HG02870 (cell line): ENCODE measurements at regions not wholly inside any gene's neighbourhood (a gene's known extent, or its start where the extent isn't known, plus 50 kb on each side); places are given as distances from the start of the nearest gene placed in this dataset.

Experiments
- ATAC-seq: cut with Tn5 transposase; IDR thresholded peaks from one replicate; pipeline ENCODE4 v1.9.1; 2021; ENCODE audit warnings: mild to moderate bottlenecking, moderate library complexity; ENCODE audit not compliant: unreplicated experiment

DNA sequence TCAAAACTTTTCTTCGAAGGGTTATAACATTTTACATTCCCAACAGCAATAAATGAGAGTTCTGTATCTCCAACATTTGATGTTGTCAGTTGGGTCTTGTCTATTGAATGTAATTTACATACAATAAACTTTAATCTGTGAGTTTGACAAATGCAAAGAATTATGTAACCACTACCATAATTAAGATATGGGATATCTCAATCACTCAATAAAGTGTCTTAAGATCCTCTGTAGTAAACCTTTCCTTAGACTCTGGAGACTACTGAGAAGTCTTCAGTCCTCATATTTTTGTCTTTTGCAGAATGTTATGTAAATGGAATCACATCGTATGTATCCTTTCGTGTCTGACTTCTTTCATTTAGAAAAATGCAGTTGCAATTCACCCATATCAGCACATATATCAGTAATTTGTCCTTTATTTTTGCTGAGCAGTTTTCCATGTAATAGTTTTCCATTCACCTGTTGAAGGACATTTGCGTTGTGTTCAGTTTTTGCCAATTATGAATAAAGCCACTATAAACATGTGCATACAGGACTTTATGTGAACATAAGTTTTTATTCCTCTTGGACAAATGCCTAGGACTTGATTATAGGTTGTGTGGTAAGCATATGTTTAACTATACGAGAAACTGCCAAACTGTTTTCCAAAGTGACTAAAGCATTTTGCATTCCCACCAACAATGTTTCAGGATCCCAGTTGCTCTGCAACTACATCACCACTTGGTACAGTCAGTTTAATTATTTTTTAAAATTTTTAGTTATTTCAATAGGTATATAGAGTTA, 784.6 kb upstream of the ZNF608 start:
- no peak for ATAC-seq

DNA sequence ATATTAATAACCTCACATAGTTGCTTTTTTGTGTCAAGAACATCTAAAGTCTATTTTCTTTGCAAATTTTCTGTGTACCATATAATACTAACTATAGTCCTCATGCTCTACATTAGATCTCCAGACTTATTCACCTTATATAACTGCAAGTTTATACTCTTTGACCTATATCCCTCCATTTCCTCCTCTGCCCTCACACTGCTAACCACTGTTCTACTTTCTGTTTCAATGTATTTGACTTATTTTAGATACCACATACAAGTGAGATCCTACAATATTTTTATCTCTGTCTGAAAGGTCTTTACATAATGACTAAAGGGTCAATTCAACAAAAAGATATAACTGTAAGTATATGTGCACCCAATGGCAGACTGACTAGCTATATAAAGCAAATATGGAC, 789.7 kb upstream of the ZNF608 start:
- ATAC-seq, result peak; percentile 81

DNA sequence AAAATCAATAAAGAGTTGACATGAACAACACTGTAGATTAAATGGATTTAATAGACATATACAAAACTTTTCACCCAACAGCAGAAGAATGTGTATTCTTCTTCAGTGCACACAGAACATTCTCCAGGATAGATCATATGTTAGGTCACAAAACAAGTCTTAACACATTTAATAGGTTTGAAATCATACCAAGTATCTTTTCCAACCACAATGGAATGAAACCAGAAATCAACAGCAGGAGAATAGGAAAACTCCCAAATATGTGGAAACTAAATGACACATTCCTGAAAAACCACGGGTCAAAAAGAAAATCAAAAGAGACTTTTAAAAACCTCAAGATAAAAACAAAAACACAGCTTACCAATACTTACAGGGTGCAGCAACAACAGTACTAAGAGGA, 790.1 kb upstream of the ZNF608 start:
- no peak for ATAC-seq

DNA sequence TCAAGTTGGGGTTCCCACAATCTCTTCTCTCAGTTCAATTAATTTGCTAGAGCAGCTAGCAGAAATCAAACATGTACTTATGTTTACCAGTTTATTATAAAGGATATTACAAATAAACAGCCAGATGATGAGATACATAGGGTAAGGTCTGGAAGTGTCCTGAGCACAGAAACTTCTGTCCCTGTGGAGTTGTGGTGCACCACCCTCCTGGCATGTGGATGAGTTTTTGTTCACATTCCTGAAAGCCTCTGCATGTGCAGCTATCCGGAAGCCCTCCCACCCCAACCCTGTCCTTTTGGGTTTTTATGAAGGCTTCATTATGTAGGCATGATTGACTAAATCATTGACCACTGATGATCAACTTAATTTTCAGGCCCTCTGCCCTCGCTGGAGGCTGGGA, 791.2 kb upstream of the ZNF608 start:
- no peak for ATAC-seq

DNA sequence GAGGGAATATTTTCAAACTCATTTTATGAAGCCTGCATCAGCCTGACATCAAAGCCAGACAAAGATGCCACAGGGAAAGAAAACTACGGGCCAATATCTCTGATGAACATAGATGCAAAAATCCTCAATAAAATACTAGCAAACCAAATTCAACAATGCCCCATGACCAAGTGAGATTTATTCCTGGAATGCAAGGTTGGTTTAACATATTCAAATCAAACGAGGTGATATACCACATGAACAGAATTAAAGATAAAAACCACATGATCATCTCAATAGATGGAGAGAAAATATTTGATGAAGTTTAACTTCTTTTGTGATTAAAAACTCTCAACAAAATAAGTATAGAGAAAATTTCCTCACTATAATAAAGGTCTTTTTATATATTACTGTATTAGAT, 792.0 kb upstream of the ZNF608 start:
- ATAC-seq, result no peak

DNA sequence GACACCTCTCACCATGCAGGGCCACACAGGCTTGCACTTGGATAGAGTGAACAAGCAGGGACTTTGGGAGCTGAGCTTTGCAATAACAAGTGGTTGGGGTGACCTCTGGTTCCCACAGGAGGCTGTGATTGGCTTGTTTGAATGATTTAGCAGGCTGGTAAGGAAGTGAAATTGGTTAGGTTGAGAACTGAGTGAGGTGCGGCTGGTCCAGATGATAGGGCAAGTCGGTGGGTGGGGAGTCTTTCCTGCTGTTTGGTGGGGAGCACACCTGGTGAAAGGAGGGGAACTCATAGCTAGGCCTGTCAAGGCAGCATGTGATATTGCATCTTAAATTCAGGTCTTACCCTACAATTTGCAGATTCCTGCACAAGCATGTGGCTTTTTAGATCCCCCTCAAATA, 794.6 kb upstream of the ZNF608 start:
- no peak for ATAC-seq

DNA sequence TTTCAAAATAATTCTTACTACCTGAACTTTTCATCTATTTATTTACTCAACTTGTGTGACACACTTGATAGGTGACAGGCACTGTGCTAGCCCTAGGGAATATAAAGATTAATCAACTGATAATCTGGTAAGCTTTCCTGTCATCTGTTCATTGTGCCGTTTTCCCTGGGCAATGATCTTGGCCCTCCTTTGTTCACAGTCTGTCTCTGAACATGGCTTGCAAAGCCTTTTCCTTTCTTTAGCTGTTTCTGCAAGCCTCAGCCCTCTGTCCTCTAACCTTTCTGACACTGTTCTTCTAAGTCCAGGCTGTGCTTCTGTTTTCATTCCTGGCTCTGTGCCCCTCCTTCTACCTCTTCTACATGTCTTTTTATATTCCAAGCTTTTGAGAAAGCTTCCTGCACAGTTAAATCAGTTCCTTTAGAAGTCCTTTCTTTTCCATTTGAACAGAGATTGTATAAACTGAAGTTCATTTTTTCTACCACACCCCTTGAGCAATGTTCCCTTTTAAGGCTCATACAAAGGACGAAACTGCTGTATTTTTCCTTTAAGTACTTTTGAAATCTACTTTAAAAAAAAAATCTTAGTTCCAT, 803.0 kb upstream of the ZNF608 start:
- no peak for ATAC-seq

DNA sequence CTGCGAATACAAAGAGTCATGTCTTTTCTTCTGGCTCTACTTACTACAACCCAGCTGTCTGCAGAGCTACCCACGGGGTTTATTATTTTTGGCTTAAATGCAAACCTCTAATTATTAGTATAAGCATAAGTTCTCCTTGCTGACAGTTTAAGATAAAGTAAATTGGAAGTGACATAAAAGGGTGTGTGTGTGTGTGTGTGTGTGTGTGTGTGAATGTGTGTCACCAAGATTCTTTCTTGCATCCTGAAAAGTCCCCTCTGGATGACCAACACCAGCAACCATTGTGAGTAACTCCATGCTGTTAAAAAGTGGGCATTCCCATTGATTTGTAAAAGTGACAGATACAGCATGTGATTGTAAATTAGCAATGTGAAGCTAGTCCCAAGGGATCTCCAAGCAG, 803.8 kb upstream of the ZNF608 start:
- ATAC-seq, result no peak

DNA sequence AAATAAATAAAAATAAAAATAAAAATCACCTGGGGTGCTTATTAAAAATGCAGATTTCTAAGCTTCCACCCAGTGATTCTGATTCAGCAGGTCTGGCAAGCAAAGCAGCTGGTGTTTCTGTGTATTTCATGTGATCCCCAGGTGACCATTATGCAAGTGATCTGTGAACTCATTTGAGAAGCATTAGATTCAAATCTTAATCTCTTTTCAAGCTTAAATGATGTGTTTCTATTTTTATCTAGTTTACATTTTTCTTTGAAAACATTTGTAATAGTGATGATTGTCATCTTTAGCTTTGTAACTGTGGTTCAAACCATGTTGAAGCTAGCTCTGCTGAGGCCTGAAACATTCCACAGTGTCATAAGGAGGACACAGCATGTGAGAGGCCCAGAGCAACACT, 804.8 kb upstream of the ZNF608 start:
- ATAC-seq, result no peak

DNA sequence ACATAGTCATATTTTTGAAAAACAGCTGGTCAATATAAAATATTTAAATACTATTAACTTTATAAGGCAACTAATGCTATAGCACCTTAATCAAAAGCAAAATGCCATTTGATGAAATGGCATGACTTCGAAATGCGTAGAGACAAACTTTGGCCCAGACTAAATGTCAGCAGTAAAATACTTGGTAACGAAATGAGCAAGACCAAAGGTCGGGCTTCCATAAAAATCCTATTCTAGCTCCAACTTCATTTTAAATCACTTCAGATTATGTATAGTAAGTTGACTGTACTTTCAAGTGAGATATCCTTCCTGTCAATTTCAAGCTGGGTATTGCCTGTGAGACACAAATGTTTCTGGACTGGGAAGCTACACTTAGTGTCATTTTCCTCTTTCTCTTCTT, 805.4 kb upstream of the ZNF608 start:
- no peak for ATAC-seq

DNA sequence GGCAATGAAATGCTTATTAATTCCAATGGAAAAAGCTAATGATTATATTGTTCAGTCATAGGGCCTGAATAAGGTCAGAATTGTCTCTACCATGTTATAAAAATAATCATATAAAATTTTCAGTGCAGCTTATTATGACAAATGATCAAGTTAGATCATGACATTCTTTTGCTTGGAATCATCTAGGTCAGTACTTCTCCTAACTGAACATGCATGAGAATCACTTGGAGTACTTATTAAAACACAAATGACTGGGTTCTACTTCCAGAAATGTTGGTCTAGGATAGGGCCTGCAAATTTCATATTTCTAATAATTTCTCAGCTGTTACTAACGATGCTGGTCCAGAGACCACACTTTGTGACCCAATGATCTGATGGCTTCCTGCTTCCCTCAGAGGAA, 806.0 kb upstream of the ZNF608 start:
- ATAC-seq, result no peak

DNA sequence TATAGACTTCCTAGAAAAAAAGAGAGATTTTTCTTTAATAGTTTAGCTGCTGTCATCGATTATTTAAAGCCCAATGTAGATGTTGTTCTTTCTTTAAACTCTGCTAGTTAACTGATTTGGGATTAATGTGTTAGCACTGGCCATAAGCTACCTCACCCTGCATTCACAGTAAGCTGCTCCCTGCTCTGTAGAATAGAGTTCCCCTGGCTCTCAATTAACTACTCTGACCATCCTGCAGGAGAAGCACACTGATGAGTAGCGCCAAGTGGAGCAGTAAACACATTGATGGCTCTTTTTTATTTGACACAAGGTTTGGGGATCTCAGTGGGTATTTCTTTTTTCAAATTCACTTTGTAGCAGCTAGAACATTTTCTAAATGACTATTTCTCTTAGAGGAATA, 807.9 kb upstream of the ZNF608 start:
- ATAC-seq, result no peak

DNA sequence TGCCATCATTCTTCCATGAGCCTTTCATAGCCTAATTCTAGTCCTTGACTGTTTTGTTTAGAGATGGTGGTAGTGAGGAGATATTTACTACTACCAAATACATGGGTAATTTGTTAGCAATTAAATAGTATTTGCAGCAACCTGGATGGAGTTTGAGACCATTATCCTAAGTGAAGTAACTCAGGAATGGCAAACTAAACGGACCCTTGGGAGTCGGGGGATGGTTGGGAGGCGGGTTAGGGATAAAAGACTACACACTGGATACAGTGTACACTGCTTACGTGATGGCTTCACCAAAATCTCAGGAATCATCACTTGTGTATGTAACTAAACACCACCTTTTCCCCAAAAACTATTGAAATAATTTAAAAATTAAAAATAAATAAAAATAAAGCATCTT, 809.2 kb upstream of the ZNF608 start:
- no peak for ATAC-seq

DNA sequence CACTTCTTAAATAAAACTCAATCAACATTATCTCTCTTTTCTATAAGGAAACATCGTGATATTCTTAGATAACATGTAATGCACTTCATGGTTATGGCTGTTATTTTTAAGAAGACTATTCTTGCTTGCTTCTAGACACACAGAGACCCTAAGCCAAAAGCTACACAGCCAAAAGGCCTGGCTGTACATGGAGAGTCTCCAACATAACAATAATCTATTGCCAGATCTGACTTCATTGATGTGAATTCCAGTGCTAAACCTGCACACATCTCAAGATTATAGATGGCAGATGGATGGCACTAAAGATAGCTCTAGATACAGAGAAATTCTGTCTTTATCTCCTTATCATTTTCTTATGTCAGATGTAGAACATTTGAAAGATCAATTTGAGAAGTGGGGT, 811.6 kb upstream of the ZNF608 start:
- ATAC-seq, result no peak

DNA sequence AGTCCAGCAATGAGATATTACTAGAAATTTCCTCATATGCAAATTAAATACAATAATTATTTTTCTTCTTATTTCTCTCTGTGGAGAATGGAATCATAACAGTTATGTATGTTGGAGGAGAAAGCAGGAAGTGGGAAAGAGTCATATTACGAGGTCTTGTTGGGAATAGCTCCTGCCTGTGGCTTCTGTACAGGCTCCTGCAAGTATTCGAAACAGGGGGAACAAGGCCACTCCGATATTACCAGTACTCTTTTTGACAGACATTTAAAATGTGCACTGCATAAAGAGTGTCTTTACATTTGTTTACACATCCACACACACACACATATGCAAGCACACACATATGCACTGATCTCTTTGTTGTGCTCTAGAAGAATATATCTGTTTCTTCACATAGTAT, 812.0 kb upstream of the ZNF608 start:
- ATAC-seq, result no peak

DNA sequence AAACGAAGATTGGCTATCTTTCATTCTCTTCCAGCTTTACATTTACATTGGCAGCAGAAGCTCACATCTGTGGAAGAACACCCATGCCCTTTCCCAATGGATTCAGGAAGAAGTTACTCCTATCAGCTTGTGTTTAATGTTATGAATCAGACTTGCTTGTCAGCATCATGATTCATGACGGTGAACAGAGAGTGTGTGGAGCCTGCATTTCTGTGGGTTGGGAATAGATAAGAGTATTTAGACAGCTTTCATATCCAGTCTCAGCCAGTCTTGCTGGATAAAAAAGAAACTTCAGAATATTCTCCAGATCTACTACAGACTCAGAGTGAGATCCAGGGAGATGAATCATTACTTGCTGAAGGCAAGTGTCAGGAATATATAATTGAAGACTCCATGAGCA, 812.9 kb upstream of the ZNF608 start:
- ATAC-seq, result no peak

DNA sequence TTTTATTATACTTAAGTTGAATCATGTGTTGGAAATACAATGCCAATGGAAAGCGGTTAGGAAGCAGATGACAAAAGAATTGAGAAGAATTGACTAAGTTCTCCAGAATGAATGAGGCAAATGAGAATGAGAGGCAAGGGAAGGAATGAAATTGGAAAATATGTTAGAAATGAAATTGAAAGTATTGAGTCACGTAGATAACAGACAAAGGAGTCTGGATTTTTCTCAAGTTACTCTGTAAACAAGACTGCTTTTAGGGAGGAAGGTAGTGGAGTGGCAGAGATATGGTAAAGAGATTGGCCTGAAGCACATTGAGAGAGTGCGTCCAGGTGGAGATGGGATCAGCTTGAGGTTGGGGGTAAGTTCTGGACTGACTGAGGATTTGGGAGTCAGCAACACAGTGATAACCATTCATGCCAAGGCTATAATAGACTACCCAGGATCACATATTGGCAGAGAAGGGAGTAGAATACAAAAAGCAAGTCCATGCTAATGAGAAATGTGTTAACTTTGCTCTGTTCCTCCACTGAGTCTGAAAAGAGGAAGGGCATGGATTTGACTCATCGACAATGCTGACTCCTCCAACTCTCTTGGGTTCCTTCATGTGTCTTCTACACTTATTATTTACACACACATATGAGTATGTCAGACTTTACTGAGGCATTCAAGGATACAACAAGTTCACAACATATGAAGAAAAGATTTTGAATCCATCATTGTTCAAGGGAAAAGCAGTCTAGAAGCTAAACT, 814.2 kb upstream of the ZNF608 start:
- no peak for ATAC-seq

DNA sequence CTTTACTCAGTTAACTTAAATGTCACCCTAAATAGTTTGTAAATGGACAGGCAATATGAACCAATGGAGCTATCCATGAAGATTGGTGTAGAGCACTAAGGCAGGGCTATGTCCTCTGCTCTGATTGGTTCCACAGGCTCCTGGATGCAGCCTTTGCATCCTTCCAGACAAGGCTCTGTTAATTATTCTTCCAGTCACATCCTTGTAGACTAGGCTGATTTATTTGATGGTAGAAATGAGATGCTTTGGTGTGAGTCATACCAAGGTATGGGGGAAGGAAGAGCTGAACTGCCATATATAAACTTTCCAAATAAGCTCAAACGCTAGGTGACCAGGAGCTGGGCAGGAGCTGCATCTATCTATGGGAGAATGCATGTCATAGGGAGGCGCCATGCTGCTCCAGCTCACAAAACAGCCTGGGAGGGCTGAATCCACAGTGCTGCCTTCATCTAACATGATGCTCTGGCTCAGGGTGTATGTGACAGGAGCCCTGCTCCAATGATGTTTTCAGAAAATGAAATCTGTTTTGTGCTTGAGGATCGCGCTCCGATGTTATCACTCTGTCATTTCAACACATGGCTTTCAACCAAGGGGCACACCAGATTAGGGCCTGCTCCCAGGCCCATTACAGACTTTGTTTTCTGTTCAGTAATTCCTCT, 818.0 kb upstream of the ZNF608 start:
- no peak for ATAC-seq

DNA sequence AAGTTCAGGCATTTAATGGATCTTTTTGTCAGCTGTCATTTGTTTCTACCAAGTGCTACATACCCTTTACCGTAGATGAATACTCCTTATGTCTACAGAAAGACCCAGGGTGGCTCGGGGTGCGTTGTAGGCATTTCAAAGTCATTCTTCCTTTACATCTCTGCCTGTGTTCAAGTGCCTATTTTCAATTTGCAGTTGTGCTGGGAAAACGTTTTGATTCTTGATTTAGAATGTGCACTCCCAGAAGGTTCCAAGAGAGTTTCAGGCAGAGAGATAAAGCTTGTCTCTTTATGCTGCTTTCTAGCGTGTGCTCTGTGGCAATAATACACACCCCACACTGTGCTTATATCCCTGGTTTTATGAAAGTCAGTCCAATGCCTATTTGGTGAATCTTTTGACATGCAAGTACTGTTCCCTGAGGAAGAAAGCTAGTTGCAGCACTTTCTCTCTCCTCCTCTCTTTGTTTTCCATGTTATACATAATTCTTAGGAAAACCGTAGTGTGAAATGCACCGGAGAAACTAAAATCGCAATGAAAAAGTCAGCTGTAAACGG, 828.1 kb upstream of the ZNF608 start:
- no peak for ATAC-seq

DNA sequence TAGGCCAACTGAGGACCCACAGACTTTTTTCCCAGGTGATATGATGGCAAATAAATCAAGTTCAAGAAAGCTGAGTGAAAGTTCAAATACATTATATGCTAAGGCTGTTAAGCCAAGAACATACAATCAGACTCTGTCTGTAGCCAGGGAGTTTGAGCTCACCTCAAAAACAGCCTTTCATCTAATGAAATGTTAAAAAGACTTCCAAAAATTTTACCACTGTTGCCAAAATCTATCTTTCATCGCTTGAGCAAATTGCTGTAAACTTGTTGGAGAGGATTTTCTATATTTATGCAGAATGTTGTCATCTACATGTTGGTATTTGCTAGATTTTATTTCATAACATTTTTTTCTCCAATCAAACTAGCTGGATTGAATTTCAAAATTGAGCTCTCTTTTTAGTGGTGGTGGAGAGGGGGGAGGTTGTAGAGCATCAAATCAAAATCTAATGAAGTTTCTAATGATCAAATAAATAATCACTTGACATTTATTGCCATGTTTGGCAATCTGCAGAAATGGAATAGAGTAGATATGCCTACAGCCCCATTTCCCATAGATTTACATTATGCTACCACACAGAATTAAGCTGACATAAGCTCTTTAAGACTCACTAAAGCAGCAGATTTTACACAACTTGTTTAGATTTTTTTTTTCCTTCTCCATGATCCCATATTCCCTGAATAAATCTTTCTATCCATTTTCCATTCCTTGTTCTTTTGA, 828.9 kb upstream of the ZNF608 start:
- ATAC-seq, result no peak
